ENCODE measurements at regions not wholly inside any gene's neighbourhood (a gene's known extent, or its start where the extent isn't known, plus 50 kb on each side); places are given as distances from the start of the nearest gene placed in this dataset.

GRCh38 chr1:239926184-239926583 lies 165.5 kb upstream of the FMN2 start:
- DNase-seq (ENCODE audit: low spot score), result no peak

GRCh38 chr1:239929317-239929716 lies 162.4 kb upstream of the FMN2 start:
- TF ChIP-seq CTCF (IDR thresholded peaks at IDR 0.05), result no peak
- ATAC-seq (ENCODE audit: low FRiP score), result no peak
- DNase-seq (ENCODE audit: low spot score), result no peak

More at GRCh38 chr1:239926184-239926583, 165.5 kb upstream of the FMN2 start:
- no peak for TF ChIP-seq CTCF (IDR thresholded peaks at IDR 0.05)
- ATAC-seq (ENCODE audit: low FRiP score), result no peak

- DNase-seq (ENCODE audit: low spot score) (no peak), ATAC-seq (ENCODE audit: low FRiP score) (no peak)
- no peak for TF ChIP-seq CTCF (IDR thresholded peaks at IDR 0.05)
These were observed 160.9 kb upstream of the FMN2 start for GRCh38 chr1:239930686-239931262.

GRCh38 chr1:239931341-239931740 lies 160.3 kb upstream of the FMN2 start:
- no peak for ATAC-seq (ENCODE audit: low FRiP score)
- no peak for TF ChIP-seq CTCF (IDR thresholded peaks at IDR 0.05)

GRCh38 chr1:239939602-239940001 lies 152.1 kb upstream of the FMN2 start:
- TF ChIP-seq CTCF (IDR thresholded peaks at IDR 0.05), result no peak
- ATAC-seq (ENCODE audit: low FRiP score) (no peak), DNase-seq (ENCODE audit: low spot score) (no peak)

More at GRCh38 chr1:239931341-239931740, 160.3 kb upstream of the FMN2 start:
- DNase-seq (ENCODE audit: low spot score), result no peak

- no peak for DNase-seq (ENCODE audit: low spot score)
- no peak for TF ChIP-seq CTCF (IDR thresholded peaks at IDR 0.05)
- ATAC-seq (ENCODE audit: low FRiP score), result no peak
These were observed 147.9 kb upstream of the FMN2 start for GRCh38 chr1:239943761-239944160.

GRCh38 chr1:239944666-239945065 lies 147.0 kb upstream of the FMN2 start:
- no peak for DNase-seq (ENCODE audit: low spot score)
- ATAC-seq (ENCODE audit: low FRiP score), result no peak
- TF ChIP-seq CTCF (IDR thresholded peaks at IDR 0.05), result no peak

Data from omental fat pad (tissue), 3 donors.